HG03045 (cell line): ENCODE measurements at regions not wholly inside any gene's neighbourhood (a gene's known extent, or its start where the extent isn't known, plus 50 kb on each side); places are given as distances from the start of the nearest gene placed in this dataset.
A peak's percentile ranks its signal among the peaks of the same experiment; 100 is the strongest.

Experiments
- ATAC-seq: cut with Tn5 transposase; IDR thresholded peaks from one replicate; pipeline ENCODE4 v1.9.1; 2021; ENCODE audit warnings: mild to moderate bottlenecking, moderate library complexity; ENCODE audit not compliant: unreplicated experiment

DNA sequence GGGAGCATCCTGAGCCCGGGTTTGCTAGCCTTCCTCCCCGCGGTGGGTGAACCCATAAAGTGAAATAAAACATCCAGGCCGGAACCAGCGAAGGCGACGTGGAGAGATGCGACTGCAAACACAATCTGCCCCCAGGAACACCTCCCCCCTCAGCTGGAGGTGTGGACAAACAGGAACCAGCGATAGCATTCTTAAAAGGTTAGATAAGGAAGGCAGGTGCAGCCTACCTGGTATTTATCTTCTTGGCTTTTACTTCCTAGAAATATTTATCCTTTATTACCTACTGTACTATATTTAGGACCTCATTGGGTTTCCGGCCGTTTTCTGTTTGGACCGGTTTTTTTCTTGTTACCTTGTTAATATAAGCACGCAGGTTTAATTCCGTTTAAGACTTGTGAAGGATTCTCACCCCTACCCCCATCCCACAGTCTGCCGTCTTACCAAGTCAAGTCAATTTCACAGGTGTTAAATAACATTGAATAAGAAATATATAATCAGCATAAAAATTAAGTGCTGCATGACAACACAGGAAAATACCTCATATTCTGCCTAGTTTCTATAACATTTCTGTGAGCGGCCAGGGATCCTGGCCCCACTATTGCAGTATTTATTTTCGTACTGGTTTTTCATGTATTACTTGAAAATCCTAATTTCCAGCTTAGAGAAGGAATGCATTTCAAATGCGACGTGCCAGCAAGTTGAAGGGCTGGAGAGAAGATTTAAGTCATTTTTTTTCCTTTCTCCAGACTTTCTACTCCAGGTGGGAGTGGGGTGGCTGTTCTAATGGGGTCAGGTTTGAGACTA is 224.0 kb upstream of the ID2 start:
- no peak for ATAC-seq

- no peak for ATAC-seq
Measured at GRCh38 chr2:8458503-8459459, 223.1 kb upstream of the ID2 start.

GRCh38 chr2:8459474-8459873 is 222.4 kb upstream of the ID2 start:
- ATAC-seq: no peak

DNA sequence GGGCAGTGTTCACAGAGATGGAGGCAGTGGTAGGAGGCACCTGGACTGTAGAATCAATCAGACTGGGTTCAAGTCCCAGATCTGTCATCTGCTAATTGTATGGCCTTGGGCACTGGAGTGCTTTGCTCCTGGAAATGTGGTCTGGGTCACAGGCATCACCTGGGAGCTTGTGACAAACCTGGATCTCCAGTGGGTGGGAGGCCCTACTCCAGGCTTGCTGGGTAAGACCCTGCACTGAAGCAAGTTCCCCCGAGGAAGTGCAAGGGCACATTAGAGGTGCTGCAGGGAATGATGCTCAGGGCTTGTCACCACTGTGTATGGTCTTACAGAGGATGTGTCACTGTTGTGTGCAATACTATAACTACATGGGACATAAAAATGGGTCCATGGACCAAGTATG is 220.5 kb upstream of the ID2 start:
- ATAC-seq: no peak

- ATAC-seq: no peak
Measured at GRCh38 chr2:8462280-8462679, 219.6 kb upstream of the ID2 start.

GRCh38 chr2:8462899-8463648 is 218.8 kb upstream of the ID2 start:
- no peak for ATAC-seq

GRCh38 chr2:8465560-8465959 is 216.3 kb upstream of the ID2 start:
- no peak for ATAC-seq

DNA sequence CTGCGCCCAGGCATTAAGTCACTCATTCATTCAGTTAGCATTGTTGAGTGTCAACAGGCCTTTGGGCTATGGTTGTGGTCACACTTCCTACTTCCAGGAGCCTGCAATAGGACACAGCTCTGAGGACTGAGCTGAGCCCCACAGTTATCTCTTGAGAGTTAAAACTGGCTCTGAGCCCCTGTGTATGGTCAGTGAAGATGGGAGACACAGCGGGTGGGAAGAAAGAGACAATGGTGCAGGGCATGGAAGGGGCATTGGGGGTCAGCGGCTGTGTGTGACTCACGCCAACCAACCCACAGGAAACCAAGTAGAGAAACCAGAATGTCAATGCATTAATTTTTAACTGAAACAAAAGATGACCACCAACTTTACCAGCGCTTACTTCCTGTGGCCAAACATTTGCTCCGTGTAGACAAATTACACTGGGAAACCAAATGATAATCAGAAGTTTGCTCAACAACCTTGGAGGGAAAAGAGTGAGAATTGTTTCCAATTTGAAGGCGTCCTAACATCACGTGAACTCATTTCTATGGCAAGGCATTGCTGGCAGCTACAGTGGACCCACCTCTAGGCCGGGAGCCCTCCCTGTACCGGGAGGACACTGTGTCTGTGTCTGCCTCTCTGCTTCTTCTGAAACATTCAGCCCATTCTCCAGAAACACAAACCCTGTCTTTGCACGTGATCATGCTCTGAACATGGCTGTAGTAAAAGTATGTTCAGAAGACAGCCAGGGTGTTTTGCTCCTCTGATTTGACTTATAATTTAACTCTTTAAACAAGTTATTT is 212.0 kb upstream of the ID2 start:
- ATAC-seq: no peak

DNA sequence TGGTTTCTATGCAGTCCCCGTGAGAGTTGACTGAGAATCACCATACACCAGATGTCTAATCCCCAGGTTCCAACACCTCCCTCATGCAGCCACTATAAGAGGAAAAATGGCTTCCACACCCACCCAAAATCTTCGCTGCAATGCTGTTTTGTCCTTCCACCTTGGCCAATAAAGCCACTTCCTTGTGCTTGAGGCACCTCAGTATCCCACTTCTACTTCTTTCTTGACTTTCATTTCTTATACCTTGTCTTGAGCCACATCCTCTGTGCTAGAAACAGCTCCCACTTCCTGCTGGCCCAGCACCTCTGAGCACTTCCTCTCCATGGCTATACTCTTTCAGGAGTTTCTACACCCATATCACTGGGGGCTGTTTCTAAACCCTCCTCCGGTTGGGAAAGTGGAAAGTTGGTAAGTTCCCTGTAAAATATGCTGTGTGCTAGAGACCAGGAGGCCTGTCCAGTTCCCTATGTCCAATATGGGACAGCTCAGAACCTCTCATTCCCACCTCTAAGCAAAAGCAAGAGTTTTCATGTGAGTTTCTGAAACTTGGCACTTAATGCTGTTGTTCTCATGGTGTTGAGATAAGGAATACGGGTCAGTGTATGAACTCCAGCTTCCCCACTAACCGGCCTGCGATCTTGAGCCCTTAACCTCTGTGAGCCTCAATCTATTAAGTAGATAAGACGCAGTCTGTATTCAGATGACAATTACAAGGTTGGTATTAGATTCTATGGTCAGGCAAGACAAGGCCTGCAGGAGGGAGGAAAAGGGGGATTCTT is 209.1 kb upstream of the ID2 start:
- ATAC-seq: no peak

- no peak for ATAC-seq
Measured at GRCh38 chr2:8475349-8476031, 206.4 kb upstream of the ID2 start.

GRCh38 chr2:8477552-8478470 is 204.0 kb upstream of the ID2 start:
- ATAC-seq: peak; percentile 43

DNA sequence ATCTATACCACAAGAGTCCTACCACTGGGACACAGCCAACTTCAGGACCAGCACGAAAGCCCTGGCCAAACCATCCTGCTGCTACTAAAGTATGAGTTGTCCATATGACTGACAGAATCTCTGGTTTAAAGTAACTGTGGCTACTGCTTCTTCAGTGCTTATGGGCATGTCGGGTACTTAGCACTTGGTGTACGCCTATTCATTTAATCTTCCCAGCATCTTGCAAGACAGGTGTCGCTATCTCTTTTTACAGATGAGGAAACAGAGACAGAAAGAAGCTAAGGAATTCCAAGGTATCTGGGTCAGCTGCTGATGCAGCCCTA is 203.4 kb upstream of the ID2 start:
- no peak for ATAC-seq

GRCh38 chr2:8479298-8479697 is 202.6 kb upstream of the ID2 start:
- ATAC-seq: no peak

- no peak for ATAC-seq
Measured at GRCh38 chr2:8480915-8481314, 200.9 kb upstream of the ID2 start.

GRCh38 chr2:8481463-8482009 is 200.3 kb upstream of the ID2 start:
- ATAC-seq: peak; percentile 67

GRCh38 chr2:8482432-8482831 is 199.4 kb upstream of the ID2 start:
- no peak for ATAC-seq

GRCh38 chr2:8484502-8485283 is 197.2 kb upstream of the ID2 start:
- ATAC-seq: no peak
